ENCODE measurements at regions not wholly inside any gene's neighbourhood (a gene's known extent, or its start where the extent isn't known, plus 50 kb on each side); places are given as distances from the start of the nearest gene placed in this dataset.

GRCh38 chr19:30217461-30217860 is 154.7 kb upstream of the ZNF536 start:
- in situ Hi-C loops (cut with MboI; ENCODE audit: low sequenced_read_pairs) (no loop called here), dilution Hi-C loops (cut with HindIII; ENCODE audit: low sequenced_read_pairs, unreplicated experiment) (no loop called here), intact Hi-C loops (cut with micrococcal nuclease) (no loop called here)
- ChIA-PET POLR2A (ENCODE audit: unreplicated experiment) (no interaction called here), CTCF (no interaction called here)
- no peak overlapping the region for H3K9ac ChIP-seq (ENCODE audit: low read depth, low read length)
- H2AK9ac ChIP-seq (replicated peaks; ENCODE audit: low read depth, low read length, poor library complexity) = no peak overlapping the region
- no peaks in the 10 kb centered on the region for H3K9me1 ChIP-seq (ENCODE audit: insufficient read depth, low read length)
- H2BK20ac ChIP-seq (ENCODE audit: low read depth, low read length) = no peak overlapping the region
- H3K18ac ChIP-seq (ENCODE audit: low read depth, low read length) = no peak overlapping the region
- no peak overlapping the region for H2AFZ ChIP-seq (replicated peaks; ENCODE audit: low read length, poor library complexity)
- H3K36me3 ChIP-seq (ENCODE audit: control insufficient read depth, insufficient read depth, low read length) = no peaks in the 10 kb centered on the region
- no peaks in the 10 kb centered on the region for H3K9me3 ChIP-seq (ENCODE audit: control insufficient read depth, insufficient read depth, low read length)
- no peak overlapping the region for H2BK15ac ChIP-seq (ENCODE audit: low read depth, low read length)
- DNase-seq (no peak), ATAC-seq (ENCODE audit: low read depth) (no peak)
- H3K23ac ChIP-seq (ENCODE audit: low read depth, low read length) = no peak overlapping the region
- BruUV-seq (replicated peaks) = no TSS peak
- no peak overlapping the region for H3K4me2 ChIP-seq (ENCODE audit: low read depth, low read length)
- no peaks in the 10 kb centered on the region; the same call in 1 of the 2 replicates for H3K27me3 ChIP-seq (ENCODE audit: control insufficient read depth, insufficient read depth, low read length)
- H2BK5ac ChIP-seq (ENCODE audit: low read depth, low read length, poor library complexity, severe bottlenecking) = no peak overlapping the region
- no peak overlapping the region for H3K4me3 ChIP-seq (ENCODE audit: insufficient read depth, low read depth, low read length)
- H4K91ac ChIP-seq (ENCODE audit: insufficient read depth, low read depth, low read length) = no peak overlapping the region
- H4K8ac ChIP-seq (ENCODE audit: low read depth in 2 of 2, low read length in 2 of 2) = no peak overlapping the region
- H3K14ac ChIP-seq (replicated peaks; ENCODE audit: low read depth, low read length) = no peak overlapping the region
- H4K20me1 ChIP-seq (ENCODE audit: insufficient read depth, low read length) = no peaks in the 10 kb centered on the region
- H3K79me1 ChIP-seq (ENCODE audit: low read depth in 1 of 2, low read length in 2 of 2) = no peaks in the 10 kb centered on the region
- no peak overlapping the region for H3K56ac ChIP-seq (ENCODE audit: extremely low read depth, insufficient read depth, low read length)
- H3K4ac ChIP-seq (ENCODE audit: low read depth, low read length) = no peak overlapping the region
- no peaks in the 10 kb centered on the region for H3K4me1 ChIP-seq (ENCODE audit: control insufficient read depth, insufficient read depth, low read length)
- H2AK5ac ChIP-seq (ENCODE audit: low read depth, low read length) = no peak overlapping the region
- H4K5ac ChIP-seq (ENCODE audit: low read depth, low read length) = no peak overlapping the region
- TF ChIP-seq CTCF (conservative IDR thresholded peaks at IDR 0.05; ENCODE audit: low read depth, low read length) (no peak), POLR2A (IDR thresholded peaks at IDR 0.05; ENCODE audit: low read depth, low read length) (no peak), MAFK (IDR thresholded peaks at IDR 0.05; ENCODE audit: low read depth, low read length) (no peak), RCOR1 (IDR thresholded peaks at IDR 0.05; ENCODE audit: insufficient replicate concordance, low read length) (no peak), RAD21 (IDR thresholded peaks at IDR 0.05; ENCODE audit: low read length) (no peak), CHD1 (IDR thresholded peaks at IDR 0.05; ENCODE audit: low read depth, low read length) (no peak), NFE2L2 (IDR thresholded peaks at IDR 0.05; ENCODE audit: low read depth, low read length) (no peak), MXI1 (IDR thresholded peaks at IDR 0.05; ENCODE audit: borderline replicate concordance, low read depth, low read length) (no peak), RFX5 (IDR thresholded peaks at IDR 0.05; ENCODE audit: low read depth, low read length) (no peak), FOS (IDR thresholded peaks at IDR 0.05; ENCODE audit: low read depth, low read length) (no peak), USF2 (IDR thresholded peaks at IDR 0.05; ENCODE audit: low read depth, low read length) (no peak), CEBPB (IDR thresholded peaks at IDR 0.05; ENCODE audit: low read depth, low read length) (no peak), BHLHE40 (IDR thresholded peaks at IDR 0.05; ENCODE audit: low read depth, low read length) (no peak)
- TF ChIP-seq, protein P1, sequence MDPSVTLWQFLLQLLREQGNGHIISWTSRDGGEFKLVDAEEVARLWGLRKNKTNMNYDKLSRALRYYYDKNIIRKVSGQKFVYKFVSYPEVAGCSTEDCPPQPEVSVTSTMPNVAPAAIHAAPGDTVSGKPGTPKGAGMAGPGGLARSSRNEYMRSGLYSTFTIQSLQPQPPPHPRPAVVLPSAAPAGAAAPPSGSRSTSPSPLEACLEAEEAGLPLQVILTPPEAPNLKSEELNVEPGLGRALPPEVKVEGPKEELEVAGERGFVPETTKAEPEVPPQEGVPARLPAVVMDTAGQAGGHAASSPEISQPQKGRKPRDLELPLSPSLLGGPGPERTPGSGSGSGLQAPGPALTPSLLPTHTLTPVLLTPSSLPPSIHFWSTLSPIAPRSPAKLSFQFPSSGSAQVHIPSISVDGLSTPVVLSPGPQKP (IDR thresholded peaks at IDR 0.05; ENCODE audit: borderline replicate concordance, low read depth, low read length) = no peak
- WGBS, 2 experiments (ENCODE audit: extremely low coverage in 2 of 2, insufficient read length in 1 of 2) = 10% methylated on average over 3 of the region's 5 CpGs; no CpG with 5 or more reads in 1 of the 2 experiments
- no peak overlapping the region for H3K27ac ChIP-seq (ENCODE audit: insufficient read depth, low read length)
- H2BK120ac ChIP-seq (ENCODE audit: low read depth, low read length) = no peak overlapping the region

All from IMR-90 (cell line).